Fibroblast of lung (primary cell): ENCODE measurements at regions not wholly inside any gene's neighbourhood (a gene's known extent, or its start where the extent isn't known, plus 50 kb on each side); places are given as distances from the start of the nearest gene placed in this dataset.
A peak's percentile ranks its signal among the peaks of the same experiment; 100 is the strongest.

ENCODE experiments used
- DNase-seq, 2 donors: peaks; one replicate each; pipeline versions ENCODE4 v3.0.0 to v3.0.0-alpha.2; 2010; ENCODE audit warnings: low read depth in 2 of 2
- H2AFZ ChIP-seq: 2 replicates; pipeline ENCODE4 v1.5.1; 2012; ENCODE audit warnings: low read length, control low read depth, inconsistent platforms
- H3K27ac ChIP-seq: 2 replicates; pipeline ENCODE4 v1.5.1; 2011; ENCODE audit warnings: low read length, control low read depth; ENCODE audit not compliant: insufficient read depth
- H3K27me3 ChIP-seq: 2 replicates; pipeline ENCODE4 v1.5.1; 2011; ENCODE audit warnings: mild to moderate bottlenecking, low read length; ENCODE audit not compliant: control insufficient read depth, insufficient read depth
- H3K36me3 ChIP-seq: 2 replicates; pipeline ENCODE4 v1.5.1; 2011; ENCODE audit warnings: low read length; ENCODE audit not compliant: control insufficient read depth, insufficient read depth
- H3K4me1 ChIP-seq: 2 replicates; pipeline ENCODE4 v1.5.1; 2011; ENCODE audit warnings: low read length; ENCODE audit not compliant: control insufficient read depth, insufficient read depth; ENCODE audit errors: extremely low read depth
- H3K4me2 ChIP-seq: 2 replicates; pipeline ENCODE4 v1.5.1; 2011; ENCODE audit warnings: low read length, control low read depth; ENCODE audit not compliant: insufficient read depth; ENCODE audit errors: extremely low read depth
- H3K4me3 ChIP-seq, 4 experiments: fragments of 200-600 bp in 1 of 4; sonication (generic) in 1 of 4; replicated peaks in 1 of 4; 2 replicates each; pipeline ENCODE4 v1.5.1; 2011 to 2016; ENCODE audit warnings: low read length in 4 of 4, low read depth in 3 of 4, mild to moderate bottlenecking in 3 of 4, control low read depth in 2 of 4, inconsistent platforms in 1 of 4, mixed read lengths in 1 of 4; ENCODE audit not compliant: insufficient read depth in 1 of 4; ENCODE audit errors: control extremely low read depth in 1 of 4
- H3K79me2 ChIP-seq: 2 replicates; pipeline ENCODE4 v1.5.1; 2012; ENCODE audit warnings: mild to moderate bottlenecking, low read length, inconsistent platforms; ENCODE audit not compliant: control insufficient read depth, insufficient read depth
- H3K9ac ChIP-seq: 2 replicates; pipeline ENCODE4 v1.5.1; 2011; ENCODE audit warnings: mild to moderate bottlenecking, low read length, control low read depth; ENCODE audit not compliant: insufficient read depth
- H3K9me3 ChIP-seq: 2 replicates; pipeline ENCODE4 v1.5.1; 2012; ENCODE audit warnings: low read depth, low read length; ENCODE audit not compliant: control insufficient read depth, insufficient read depth
- H4K20me1 ChIP-seq: 2 replicates; pipeline ENCODE4 v1.5.1; 2011; ENCODE audit warnings: low read length; ENCODE audit not compliant: control insufficient read depth, insufficient read depth; ENCODE audit errors: extremely low read depth
- EZH2 ChIP-seq: IDR thresholded peaks from 2 replicates; pipeline ENCODE4 v1.5.1; 2012; ENCODE audit warnings: low read length, control low read depth, mild to moderate bottlenecking; ENCODE audit errors: missing control alignments
- TF ChIP-seq, protein P1 (sequence below), 2 donors: IDR thresholded peaks in 1 of 2; conservative IDR thresholded peaks in 1 of 2; 1 replicate in 1 of 2; 2 replicates in 1 of 2; pipeline ENCODE4 v1.5.1; 2011 to 2012; ENCODE audit warnings: low read length in 2 of 2, control low read depth in 1 of 2, inconsistent platforms in 1 of 2, low read depth in 1 of 2, mild to moderate bottlenecking in 1 of 2

DNA sequence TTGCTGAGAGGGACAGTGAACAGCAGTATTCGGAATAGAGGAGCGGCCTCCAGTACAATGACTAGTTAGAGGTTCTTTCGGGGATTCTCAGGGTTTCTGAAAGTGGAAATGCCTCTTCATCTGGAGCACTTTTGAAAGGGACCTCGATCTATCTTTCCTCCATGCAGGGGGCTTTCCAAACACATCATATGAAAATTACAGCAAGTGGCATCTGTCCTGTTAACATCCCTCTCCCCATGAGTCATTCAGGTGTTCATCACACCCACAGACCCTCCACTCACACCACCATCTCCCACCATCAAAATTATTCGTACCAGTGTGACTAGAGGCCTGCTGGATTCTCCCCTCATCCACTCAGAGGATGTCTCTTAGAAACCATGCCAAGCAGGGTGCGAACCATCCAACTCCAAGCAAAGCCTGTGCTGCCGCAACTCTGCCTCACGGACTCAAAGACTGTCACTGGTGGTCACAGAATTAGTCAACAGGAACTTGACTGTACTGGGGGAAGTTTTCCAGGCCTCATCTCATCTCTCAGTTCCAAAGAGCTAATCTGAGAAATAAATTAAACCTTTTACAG lies 211.1 kb downstream of the MRPL39 start:
- H3K9ac ChIP-seq: no peak overlapping the region

GRCh38 chr21:25391777-25392176 lies 215.5 kb downstream of the MRPL39 start:
- DNase-seq: no peak
- Histone ChIP-seq H4K20me1 (no peaks in the 10 kb centered on the region), H3K4me3 (no peak overlapping the region), H3K9me3 (no peaks in the 10 kb centered on the region), H3K4me1 (no peaks in the 10 kb centered on the region), H3K9ac (no peak overlapping the region), H2AFZ (no peak overlapping the region), H3K4me2 (no peak overlapping the region), H3K79me2 (no peaks in the 10 kb centered on the region), H3K27ac (no peak overlapping the region), H3K36me3 (peaks cover 1% of the 10 kb centered on the region), H3K27me3 (no peaks in the 10 kb centered on the region)
- TF ChIP-seq, protein P1, sequence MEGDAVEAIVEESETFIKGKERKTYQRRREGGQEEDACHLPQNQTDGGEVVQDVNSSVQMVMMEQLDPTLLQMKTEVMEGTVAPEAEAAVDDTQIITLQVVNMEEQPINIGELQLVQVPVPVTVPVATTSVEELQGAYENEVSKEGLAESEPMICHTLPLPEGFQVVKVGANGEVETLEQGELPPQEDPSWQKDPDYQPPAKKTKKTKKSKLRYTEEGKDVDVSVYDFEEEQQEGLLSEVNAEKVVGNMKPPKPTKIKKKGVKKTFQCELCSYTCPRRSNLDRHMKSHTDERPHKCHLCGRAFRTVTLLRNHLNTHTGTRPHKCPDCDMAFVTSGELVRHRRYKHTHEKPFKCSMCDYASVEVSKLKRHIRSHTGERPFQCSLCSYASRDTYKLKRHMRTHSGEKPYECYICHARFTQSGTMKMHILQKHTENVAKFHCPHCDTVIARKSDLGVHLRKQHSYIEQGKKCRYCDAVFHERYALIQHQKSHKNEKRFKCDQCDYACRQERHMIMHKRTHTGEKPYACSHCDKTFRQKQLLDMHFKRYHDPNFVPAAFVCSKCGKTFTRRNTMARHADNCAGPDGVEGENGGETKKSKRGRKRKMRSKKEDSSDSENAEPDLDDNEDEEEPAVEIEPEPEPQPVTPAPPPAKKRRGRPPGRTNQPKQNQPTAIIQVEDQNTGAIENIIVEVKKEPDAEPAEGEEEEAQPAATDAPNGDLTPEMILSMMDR (conservative IDR thresholded peaks at IDR 0.05 in 1 of 2, IDR thresholded peaks at IDR 0.05 in 1 of 2; ENCODE audit: low read depth in 1 of 2, low read length in 2 of 2): no peak
- no peak for TF ChIP-seq EZH2

More for the DNA sequence above, 211.1 kb downstream of the MRPL39 start:
- Histone ChIP-seq H3K4me3 (no peak overlapping the region), H2AFZ (peak overlapping the region; percentile 33), H3K79me2 (no peaks in the 10 kb centered on the region), H4K20me1 (no peaks in the 10 kb centered on the region), H3K27me3 (no peaks in the 10 kb centered on the region), H3K27ac (no peak overlapping the region), H3K9me3 (no peaks in the 10 kb centered on the region), H3K36me3 (peaks cover 1% of the 10 kb centered on the region), H3K4me2 (no peak overlapping the region), H3K4me1 (no peaks in the 10 kb centered on the region)
- TF ChIP-seq, protein P1 (conservative IDR thresholded peaks at IDR 0.05 in 1 of 2, IDR thresholded peaks at IDR 0.05 in 1 of 2; ENCODE audit: low read depth in 1 of 2, low read length in 2 of 2): no peak
- no peak for TF ChIP-seq EZH2
- DNase-seq: no peak

GRCh38 chr21:25390701-25391100 lies 216.6 kb downstream of the MRPL39 start:
- Histone ChIP-seq H3K79me2 (no peaks in the 10 kb centered on the region), H3K9me3 (no peaks in the 10 kb centered on the region), H2AFZ (no peak overlapping the region), H4K20me1 (no peaks in the 10 kb centered on the region), H3K36me3 (peaks cover 1% of the 10 kb centered on the region), H3K27ac (no peak overlapping the region), H3K4me3 (no peak overlapping the region), H3K4me1 (no peaks in the 10 kb centered on the region), H3K27me3 (no peaks in the 10 kb centered on the region), H3K9ac (no peak overlapping the region), H3K4me2 (no peak overlapping the region)
- TF ChIP-seq, protein P1 (conservative IDR thresholded peaks at IDR 0.05 in 1 of 2, IDR thresholded peaks at IDR 0.05 in 1 of 2; ENCODE audit: low read depth in 1 of 2, low read length in 2 of 2): no peak
- TF ChIP-seq EZH2: no peak
- DNase-seq: no peak
